GM18507 (cell line): ENCODE measurements at regions not wholly inside any gene's neighbourhood (a gene's known extent, or its start where the extent isn't known, plus 50 kb on each side); places are given as distances from the start of the nearest gene placed in this dataset.
"Not testable (repeated sequence)": the region's sequence is repeated elsewhere in the genome, so short reads cannot be mapped to it uniquely, and the experiment has no call there.

Experiments
- DNase-seq: peaks from one replicate; pipeline ENCODE4 v3.0.0; 2011; ENCODE audit warnings: low read depth; ENCODE audit not compliant: insufficient read length; ENCODE audit errors: extremely low spot score
- FAIRE-seq: peaks from 2 replicates; lab custom pipeline; 2011; peaks lifted over from hg19 to GRCh38; lab: Jason Lieb, UNC

DNA sequence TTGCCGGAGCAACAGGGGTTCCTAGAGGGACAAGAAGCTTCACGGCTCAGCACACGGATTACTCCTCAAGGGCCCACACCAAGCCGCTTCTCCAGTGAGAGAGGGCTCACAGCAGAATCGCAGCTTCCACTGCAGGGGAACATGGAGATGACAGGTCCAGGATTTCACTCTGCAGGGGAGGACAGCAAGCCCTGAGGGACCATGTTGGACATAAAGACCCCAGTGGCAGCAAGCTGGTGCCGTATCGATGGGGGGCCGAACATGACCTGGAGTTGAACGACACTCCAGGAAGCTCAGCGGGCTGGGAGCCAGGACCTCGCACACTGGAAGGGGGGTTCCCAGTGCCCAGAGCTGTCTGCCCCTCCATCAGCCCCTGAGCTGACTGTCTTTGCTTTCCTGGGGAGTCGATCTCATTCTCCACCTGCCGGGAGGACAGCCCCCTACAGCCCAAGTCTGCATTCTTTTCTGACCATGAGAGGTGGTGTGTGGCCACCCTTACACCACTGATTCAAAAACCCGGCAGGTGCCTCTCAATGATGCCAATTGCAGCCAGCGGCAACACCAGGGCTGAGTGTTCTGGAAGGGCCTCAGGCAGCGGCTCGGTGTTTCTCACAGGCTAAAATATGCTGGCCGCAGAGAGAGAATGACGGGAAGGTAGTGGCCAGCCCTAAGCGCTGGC, 194.5 kb upstream of the CDH4 start:
- DNase-seq (no peak), FAIRE-seq (no peak)

DNA sequence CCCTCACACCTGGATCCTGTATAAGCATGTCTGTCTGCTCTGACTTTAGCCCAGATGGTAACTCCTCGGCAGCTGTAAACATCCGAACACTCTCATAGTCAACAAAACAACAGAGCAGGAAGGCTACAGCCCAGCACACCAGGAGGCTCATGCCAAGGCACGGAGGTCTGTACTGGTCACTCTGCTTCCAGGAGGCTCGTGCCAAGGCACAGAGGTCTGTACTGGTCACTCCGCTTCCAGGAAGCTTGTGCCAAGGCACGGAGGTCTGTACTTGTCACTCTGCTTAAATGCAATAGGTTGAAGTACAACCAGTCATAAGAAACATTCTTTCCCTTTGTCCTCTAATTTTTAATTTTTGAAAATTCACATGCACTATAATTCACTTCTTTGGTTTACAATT, 190.1 kb upstream of the CDH4 start:
- no peak for FAIRE-seq
- no peak for DNase-seq

- DNase-seq = no peak
- FAIRE-seq = no peak
Measured at GRCh38 chr20:61065853-61066252, 186.2 kb upstream of the CDH4 start.

- DNase-seq (no peak), FAIRE-seq (no peak)
Measured at GRCh38 chr20:61066526-61066925, 185.5 kb upstream of the CDH4 start.

DNA sequence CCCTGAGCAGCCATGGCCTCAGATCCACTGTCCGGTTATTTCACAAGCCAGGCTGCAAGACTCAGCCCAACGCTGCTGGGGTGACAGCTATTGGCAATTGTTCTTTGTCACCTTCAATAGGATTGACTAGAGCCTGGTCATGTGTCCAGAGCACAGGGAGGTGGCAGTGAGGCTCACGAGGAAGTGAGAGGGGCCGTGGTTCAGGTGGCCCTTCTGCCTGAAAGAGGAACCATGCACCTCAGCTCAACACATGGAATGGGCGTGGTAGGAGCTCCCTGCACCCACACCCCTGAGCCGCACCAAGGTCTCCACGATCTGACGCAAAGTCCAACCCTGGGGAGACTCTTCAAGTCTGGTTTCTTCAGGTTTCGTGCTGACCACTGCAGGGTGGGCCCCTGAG, 184.8 kb upstream of the CDH4 start:
- DNase-seq (no peak), FAIRE-seq (no peak)

GRCh38 chr20:61072398-61072797, 179.7 kb upstream of the CDH4 start:
- DNase-seq (no peak), FAIRE-seq (no peak)

DNA sequence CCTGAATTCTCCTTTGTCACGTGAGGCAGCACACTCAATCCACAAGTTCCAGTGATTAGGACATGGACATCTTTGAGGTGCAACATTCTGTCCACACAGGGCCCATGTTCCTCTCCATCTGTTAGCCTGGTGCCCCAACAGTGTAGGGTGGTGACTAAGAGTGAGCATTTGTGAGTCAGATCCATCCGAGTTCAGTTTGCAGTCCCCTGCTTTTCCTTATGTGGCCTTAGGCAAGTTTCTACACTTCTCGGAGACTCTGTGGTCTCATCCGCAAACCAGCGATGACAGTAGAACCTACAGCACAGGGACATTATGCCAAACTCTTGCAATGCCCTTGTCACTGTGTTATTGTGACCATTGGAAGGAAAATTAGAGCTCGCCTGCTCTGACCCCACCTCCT, 178.7 kb upstream of the CDH4 start:
- DNase-seq (no peak), FAIRE-seq (no peak)

GRCh38 chr20:61082720-61083119, 169.3 kb upstream of the CDH4 start:
- DNase-seq = no peak
- no peak for FAIRE-seq

GRCh38 chr20:61083431-61083830, 168.6 kb upstream of the CDH4 start:
- FAIRE-seq (no peak), DNase-seq (no peak)

GRCh38 chr20:61086031-61086430, 166.0 kb upstream of the CDH4 start:
- no peak for FAIRE-seq
- DNase-seq = no peak

DNA sequence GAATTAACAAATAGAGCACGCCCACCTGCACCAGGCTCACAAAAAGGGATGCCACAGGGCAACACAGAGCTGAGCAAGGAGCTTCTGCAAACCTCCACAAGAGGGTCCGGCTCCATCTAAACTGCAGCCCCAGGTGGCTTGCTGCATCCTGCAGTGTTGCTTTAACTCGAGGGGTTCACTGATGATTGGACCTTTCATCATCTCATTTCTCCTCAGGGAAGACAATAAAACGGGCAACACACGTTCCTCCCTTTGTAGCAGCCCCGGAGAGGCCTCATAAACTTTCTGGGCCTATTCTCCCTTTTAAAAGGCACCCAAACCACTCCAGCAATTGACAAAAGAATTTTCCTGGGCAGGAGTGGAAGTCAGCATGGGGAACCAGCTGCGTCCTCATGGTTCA, 161.5 kb upstream of the CDH4 start:
- DNase-seq = no peak
- no peak for FAIRE-seq

DNA sequence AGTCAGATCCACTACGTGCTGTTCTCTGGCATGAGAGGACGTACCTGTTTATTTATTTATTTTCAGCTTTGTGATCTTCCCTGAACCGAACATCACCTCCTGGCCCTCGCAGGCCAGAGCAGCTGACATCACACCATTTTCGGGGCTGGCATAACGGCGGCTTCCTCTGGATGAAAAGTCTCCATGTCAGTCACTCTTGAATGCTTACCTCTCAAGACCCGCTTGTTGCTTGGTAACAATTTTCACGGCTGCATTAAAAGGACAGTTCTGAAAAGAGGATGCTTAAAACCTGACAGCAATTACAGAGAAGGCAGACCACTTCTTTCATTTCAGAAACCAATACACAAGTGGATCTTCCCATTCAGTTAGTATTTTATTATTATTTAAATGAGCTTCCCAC, 159.8 kb upstream of the CDH4 start:
- FAIRE-seq (no peak), DNase-seq (no peak)

GRCh38 chr20:61094581-61094980, 157.5 kb upstream of the CDH4 start:
- DNase-seq (no peak), FAIRE-seq (no peak)

GRCh38 chr20:61096463-61096862, 155.6 kb upstream of the CDH4 start:
- DNase-seq (no peak), FAIRE-seq (no peak)

GRCh38 chr20:61099806-61100205, 152.3 kb upstream of the CDH4 start:
- FAIRE-seq (no peak), DNase-seq (no peak)

GRCh38 chr20:61100489-61100888, 151.6 kb upstream of the CDH4 start:
- DNase-seq (no peak), FAIRE-seq (no peak)

GRCh38 chr20:61101321-61101720, 150.7 kb upstream of the CDH4 start:
- not testable (repeated sequence) for FAIRE-seq, DNase-seq

DNA sequence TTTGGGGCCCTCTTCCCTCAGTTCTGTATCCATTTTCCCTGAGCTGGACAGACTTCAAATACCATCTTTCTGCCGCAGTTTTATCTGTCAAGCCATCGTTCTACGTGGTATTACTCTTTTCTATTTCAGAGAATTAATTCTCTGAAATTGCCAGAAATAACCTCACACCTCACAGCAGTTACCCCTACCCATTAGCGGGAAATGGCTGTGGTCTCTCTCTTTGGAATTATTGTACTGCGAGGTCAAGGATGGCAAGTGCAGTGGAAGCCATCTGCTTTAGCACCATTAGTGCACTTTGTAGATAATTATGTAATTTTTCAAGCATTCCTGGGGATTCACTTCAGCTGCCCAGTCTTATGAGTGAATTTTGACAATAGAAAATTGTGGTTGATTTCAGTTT, 147.8 kb upstream of the CDH4 start:
- FAIRE-seq (no peak), DNase-seq (no peak)

DNA sequence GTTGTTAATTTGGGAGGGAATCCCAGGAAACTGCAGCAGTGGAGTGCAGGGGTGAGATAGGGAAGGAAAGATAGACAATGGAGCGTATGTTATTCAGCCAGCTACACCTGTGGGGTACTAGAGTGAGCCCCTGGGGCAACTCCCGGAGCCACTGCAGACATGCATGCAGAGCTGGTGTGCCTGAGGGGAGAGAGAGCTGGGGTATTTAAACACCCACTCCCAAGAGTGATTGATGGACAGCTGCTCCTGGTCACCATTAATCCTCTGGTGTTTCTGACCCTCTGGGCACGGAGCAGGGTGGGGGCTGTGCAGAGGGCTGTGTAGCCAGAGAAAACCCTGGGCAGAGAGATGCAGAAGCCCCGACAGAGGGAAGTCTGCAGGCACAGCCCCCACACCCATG, 146.7 kb upstream of the CDH4 start:
- DNase-seq (no peak), FAIRE-seq (no peak)

DNA sequence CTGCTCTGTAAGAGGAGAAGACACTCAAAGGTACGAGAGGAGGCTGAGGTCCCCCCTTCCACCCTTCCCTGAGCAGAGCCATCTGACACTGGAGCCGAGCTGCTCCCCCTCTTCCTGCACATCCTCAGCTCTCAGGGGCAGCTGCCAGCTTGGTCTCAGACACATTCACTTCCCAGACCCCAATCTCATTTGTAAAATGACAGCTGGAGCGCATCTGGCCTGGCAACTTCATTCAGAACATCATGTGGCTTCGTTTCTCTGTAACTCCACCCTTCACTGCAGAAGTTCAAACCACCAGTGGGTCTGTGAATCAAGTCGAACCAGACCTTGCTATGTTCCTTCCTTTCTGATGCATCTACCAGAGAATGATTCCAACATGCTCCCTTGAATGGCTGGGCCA, 145.6 kb upstream of the CDH4 start:
- FAIRE-seq = no peak
- DNase-seq = no peak

DNA sequence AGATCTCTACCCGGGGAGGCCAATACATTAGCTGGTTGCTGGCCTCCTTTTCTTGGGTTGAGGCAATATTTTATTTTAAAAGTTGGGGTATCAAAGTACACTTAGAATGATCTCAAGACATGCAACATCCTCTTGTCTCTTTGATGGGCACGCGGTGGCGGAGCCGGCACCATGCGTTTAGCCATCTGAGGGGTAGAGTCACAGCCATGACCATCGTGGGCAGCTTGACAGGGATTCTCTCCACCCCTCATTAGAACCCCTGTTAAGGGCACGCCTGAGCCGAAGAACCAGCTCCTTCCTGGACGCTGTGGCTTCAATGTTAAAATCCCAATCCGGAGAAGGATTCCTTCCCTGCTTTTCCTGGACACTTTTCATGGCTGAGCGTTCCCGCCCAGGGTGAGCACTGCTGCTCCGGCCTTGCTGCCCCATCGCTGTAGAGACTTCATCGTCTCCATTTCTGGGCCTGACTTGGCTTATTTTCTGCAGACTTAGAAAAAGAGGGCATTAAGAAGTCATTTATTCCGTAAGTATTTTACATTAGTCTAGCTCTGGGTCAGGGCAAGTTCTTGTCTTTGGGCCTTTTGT, 142.7 kb upstream of the CDH4 start:
- no peak for DNase-seq
- FAIRE-seq = no peak

- no peak for DNase-seq
- FAIRE-seq = no peak
Measured at GRCh38 chr20:61112515-61112914, 139.5 kb upstream of the CDH4 start.
